Right lobe of liver (tissue), 6 donors: ENCODE measurements at regions not wholly inside any gene's neighbourhood (a gene's known extent, or its start where the extent isn't known, plus 50 kb on each side); places are given as distances from the start of the nearest gene placed in this dataset.

ENCODE experiments used
- ATAC-seq, 4 donors: fragments of 200-7000 bp; cut with Tn5 transposase; one replicate each; pipeline ENCODE4 v1.9.1; 2020; ENCODE audit warnings: mild to moderate bottlenecking in 4 of 4, moderate library complexity in 4 of 4
- DNase-seq, 3 donors: peaks; one replicate each; pipeline ENCODE4 v3.0.0-alpha.2; 2020
- H3K27ac ChIP-seq, 3 donors: fragments of 200-600 bp; one replicate each; pipeline ENCODE4 v1.8.0; 2022
- H3K27me3 ChIP-seq, 2 donors: fragments of 200-600 bp; one replicate each; pipeline ENCODE4 v1.8.0; 2022
- H3K36me3 ChIP-seq, 4 donors: fragments of 200-600 bp; sonication (generic) in 1 of 4; one replicate each; pipeline versions ENCODE4 v1.5.1 to v1.8.0; 2017 to 2022; ENCODE audit warnings: control low read depth in 1 of 4
- H3K4me1 ChIP-seq, 4 donors: fragments of 200-600 bp; sonication (generic) in 1 of 4; one replicate each; pipeline versions ENCODE4 v1.5.1 to v1.8.0; 2017 to 2022; ENCODE audit warnings: control low read depth in 1 of 4
- H3K4me3 ChIP-seq, 3 donors: fragments of 200-600 bp; one replicate each; pipeline ENCODE4 v1.8.0; 2022
- H3K9me3 ChIP-seq, 4 donors: fragments of 200-600 bp; sonication (generic) in 1 of 4; one replicate each; pipeline versions ENCODE4 v1.5.1 to v1.8.0; 2017 to 2022; ENCODE audit warnings: control low read depth in 1 of 4
- POLR2A ChIP-seq: fragments of 450-650 bp; IDR thresholded peaks from one replicate; pipeline ENCODE4 v1.6.1; 2017; ENCODE audit warnings: antibody characterized with exemption, mild to moderate bottlenecking
- WGBS: methylation state at CpG from one replicate; pipeline ENCODE4 v1.1.6; 2018; ENCODE audit warnings: low coverage, low lambda C conversion rate; ENCODE audit not compliant: insufficient coverage; ENCODE audit errors: missing lambda C conversion rate; 5-methylcytosine and 5-hydroxymethylcytosine counted together
- intact Hi-C, 2 donors: fragments of 100-400 bp; cut with DNase I; formaldehyde crosslinking; loops; one replicate each; pipeline versions ENCODE4 v1.11.2 to v1.14.1; 2022
- TF ChIP-seq, protein P1 (sequence below), 4 donors: fragments of 200-600 bp in 3 of 4; fragments of 450-650 bp in 1 of 4; IDR thresholded peaks; one replicate each; pipeline versions ENCODE4 v1.5.1 to v1.8.0; 2016 to 2022; ENCODE audit warnings: antibody characterized with exemption in 4 of 4, mild to moderate bottlenecking in 2 of 4
- donor health status: DM: no; HTN: yes; CAD: no.
- donor health status: DM: no; HTN: no; CAD: no.
- donor health status: DM: no; HTN: no; CAD: no.
- donor health status: DM: no; HTN: yes; CAD: no.
- donor health status: DM: no; HTN: yes; CAD: no.

DNA sequence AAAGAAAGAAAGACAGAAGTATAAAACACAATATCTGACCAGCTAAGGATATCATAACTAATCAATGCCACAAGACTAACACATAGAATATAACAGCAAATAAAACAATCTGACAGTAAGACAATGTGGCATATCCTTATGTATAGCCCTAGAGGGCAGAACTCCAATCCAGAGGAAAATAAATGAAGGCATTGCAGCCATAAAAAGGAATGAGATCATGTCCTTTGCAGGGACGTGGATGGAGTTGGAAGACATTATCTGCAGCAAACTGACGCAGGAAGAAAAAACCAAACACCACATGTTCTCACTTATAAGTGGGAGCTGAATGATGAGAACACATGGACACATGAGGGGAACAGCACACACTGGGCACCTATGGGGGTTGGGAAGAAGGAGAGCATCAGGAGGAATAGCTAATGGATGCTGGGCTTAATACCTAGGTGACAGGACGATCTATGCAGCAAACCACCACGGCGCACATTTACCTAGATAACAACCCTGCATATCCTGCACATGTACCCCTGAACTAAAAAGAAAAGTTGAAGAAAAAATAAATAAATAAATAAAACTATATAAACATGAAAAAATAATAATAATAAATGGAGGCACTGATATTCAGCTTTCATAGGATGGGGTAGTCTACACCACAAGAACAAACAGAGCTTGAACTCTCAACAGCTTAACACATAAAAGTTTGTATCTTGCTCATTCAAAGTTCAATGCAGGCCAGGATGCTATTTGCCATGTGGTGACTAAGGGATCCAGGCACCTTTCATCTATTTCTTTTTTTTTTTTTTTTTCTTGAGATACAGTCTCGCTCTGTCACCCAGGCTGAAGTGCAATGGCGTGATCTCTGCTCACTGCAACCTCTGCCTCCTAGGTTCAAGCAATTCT is 66.1 kb upstream of the KAT6B start:
- Histone ChIP-seq H3K27me3 (no peaks in the 10 kb centered on the region), H3K4me3 (no peak overlapping the region), H3K36me3 (no peaks in the 10 kb centered on the region), H3K9me3 (no peaks in the 10 kb centered on the region), H3K4me1 (no peaks in the 10 kb centered on the region), H3K27ac (no peak overlapping the region)
- intact Hi-C loops, result no loop called here
- no peak for TF ChIP-seq POLR2A
- TF ChIP-seq, protein P1, sequence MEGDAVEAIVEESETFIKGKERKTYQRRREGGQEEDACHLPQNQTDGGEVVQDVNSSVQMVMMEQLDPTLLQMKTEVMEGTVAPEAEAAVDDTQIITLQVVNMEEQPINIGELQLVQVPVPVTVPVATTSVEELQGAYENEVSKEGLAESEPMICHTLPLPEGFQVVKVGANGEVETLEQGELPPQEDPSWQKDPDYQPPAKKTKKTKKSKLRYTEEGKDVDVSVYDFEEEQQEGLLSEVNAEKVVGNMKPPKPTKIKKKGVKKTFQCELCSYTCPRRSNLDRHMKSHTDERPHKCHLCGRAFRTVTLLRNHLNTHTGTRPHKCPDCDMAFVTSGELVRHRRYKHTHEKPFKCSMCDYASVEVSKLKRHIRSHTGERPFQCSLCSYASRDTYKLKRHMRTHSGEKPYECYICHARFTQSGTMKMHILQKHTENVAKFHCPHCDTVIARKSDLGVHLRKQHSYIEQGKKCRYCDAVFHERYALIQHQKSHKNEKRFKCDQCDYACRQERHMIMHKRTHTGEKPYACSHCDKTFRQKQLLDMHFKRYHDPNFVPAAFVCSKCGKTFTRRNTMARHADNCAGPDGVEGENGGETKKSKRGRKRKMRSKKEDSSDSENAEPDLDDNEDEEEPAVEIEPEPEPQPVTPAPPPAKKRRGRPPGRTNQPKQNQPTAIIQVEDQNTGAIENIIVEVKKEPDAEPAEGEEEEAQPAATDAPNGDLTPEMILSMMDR (IDR thresholded peaks at IDR 0.05), result no peak
- ATAC-seq (no peak), DNase-seq (no peak)
- WGBS, result 93% methylated on average over 7 of the region's 7 CpGs

DNA sequence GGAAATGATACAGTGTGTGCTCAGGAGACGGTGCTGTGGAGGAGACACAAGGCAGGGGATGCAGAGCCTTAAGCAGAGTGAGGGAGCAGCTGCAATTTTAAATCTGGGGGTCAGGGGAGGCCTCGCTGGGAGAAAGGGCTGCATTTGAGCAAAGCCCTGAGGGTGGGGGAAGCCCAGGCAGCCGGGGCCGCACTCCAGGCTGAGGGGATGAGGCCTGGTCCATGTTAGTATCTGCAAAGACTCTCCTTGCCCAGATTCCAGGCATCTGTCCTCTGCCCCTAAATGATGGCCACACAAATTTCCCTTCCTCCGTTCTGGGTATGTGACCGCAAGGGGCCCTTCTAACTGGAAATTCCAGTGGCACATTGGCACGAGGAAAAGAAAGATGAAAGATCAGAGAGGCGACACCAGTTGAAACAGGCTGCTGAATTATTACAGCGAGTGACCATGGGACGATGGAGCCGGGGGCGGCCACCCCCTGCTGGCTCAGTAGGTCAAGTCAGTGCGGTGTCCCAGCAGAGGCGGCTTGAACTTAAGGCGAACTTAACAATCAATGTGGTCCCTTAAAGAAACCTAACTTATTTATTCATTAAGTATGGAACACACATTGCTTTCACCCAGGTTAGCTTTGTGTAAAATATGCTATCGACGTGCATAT is 62.3 kb upstream of the KAT6B start:
- Histone ChIP-seq H3K36me3 (no peaks in the 10 kb centered on the region), H3K27ac (no peak overlapping the region), H3K9me3 (no peaks in the 10 kb centered on the region), H3K4me1 (no peaks in the 10 kb centered on the region), H3K4me3 (no peak overlapping the region), H3K27me3 (no peaks in the 10 kb centered on the region)
- 85% methylated on average over 14 of the region's 17 CpGs for WGBS
- intact Hi-C loops, result no loop called here
- no peak for DNase-seq
- no peak for ATAC-seq
- no peak for TF ChIP-seq POLR2A
- TF ChIP-seq, protein P1 (IDR thresholded peaks at IDR 0.05), result no peak

DNA sequence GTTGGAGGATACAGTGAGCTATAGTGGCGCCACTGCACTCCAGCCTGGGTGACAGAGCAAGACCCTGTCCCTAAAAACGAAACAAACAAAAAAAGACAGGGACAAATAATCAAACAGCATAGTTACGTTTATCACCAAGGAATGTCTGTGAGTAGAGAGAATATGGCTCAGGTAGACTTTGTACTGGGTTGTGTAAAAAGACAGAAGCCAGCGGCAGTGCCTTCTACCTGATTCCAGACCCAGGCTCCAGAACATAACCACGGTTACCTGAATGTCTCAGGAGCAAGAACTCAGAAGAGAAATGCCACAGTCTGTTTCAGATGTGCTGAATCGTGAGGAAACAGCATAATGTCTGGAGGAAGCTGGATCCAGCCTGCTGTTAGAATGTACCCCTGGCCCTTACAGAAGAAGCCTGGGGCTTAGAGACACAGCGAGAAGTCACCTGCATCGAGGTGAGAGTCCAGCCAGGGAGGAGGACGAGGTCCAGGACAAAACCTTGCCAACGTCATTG is 60.9 kb upstream of the KAT6B start:
- no peaks in the 10 kb centered on the region for H3K36me3 ChIP-seq
- intact Hi-C loops, result no loop called here
- H3K27ac ChIP-seq, result no peak overlapping the region
- TF ChIP-seq, protein P1 (IDR thresholded peaks at IDR 0.05), result no peak
- TF ChIP-seq POLR2A, result no peak
- H3K9me3 ChIP-seq, result no peaks in the 10 kb centered on the region
- H3K4me3 ChIP-seq, result no peak overlapping the region
- no peaks in the 10 kb centered on the region for H3K4me1 ChIP-seq
- DNase-seq (no peak), ATAC-seq (peak; percentile 45 to 67 (median 54))
- WGBS, result 28% methylated on average over 6 of the region's 10 CpGs
- H3K27me3 ChIP-seq, result no peaks in the 10 kb centered on the region

DNA sequence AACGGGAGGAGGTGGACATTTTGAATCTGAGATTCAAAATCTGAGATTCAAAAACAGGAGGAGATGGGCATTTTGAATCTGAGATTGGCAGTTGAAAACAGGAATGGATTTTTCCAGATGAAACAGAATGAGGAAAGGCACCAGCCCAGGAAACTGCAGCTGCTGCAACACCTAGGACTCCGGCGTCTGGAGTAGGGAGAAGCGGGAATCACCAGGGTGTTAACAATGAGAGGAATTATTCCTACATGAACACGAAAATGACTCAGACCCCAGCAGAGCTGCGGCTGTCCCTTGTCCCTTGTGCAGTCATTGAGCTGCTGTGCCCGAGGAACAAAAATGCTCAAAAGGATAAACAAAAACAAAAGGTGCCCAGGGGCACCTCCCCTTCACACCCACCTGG is 59.9 kb upstream of the KAT6B start:
- no peak for DNase-seq
- intact Hi-C loops, result no loop called here
- 84% methylated on average over 7 of the region's 7 CpGs for WGBS
- H3K27ac ChIP-seq, result no peak overlapping the region
- H3K4me3 ChIP-seq, result no peak overlapping the region
- H3K36me3 ChIP-seq, result no peaks in the 10 kb centered on the region
- ATAC-seq, result no peak
- no peaks in the 10 kb centered on the region for H3K4me1 ChIP-seq
- H3K27me3 ChIP-seq, result no peaks in the 10 kb centered on the region
- TF ChIP-seq POLR2A, result no peak
- TF ChIP-seq, protein P1 (IDR thresholded peaks at IDR 0.05), result no peak
- no peaks in the 10 kb centered on the region for H3K9me3 ChIP-seq
